A673 (cell line): ENCODE measurements at regions not wholly inside any gene's neighbourhood (a gene's known extent, or its start where the extent isn't known, plus 50 kb on each side); places are given as distances from the start of the nearest gene placed in this dataset.

Experiments used
- BruUV-seq: library from RNA; stranded (reverse); fragments of 400-500 nt; replicated peaks from 2 replicates; lab custom pipeline; 2021; lab: Mats Ljungman, UMichigan
- CTCF ChIA-PET: fragments of 300-600 bp; sonication (Branson Sonifier 250); formaldehyde crosslinking; loops from one replicate; lab custom pipeline; 2022; ENCODE audit warnings: antibody characterized with exemption; lab: Charles Lee
- POLR2A ChIA-PET: fragments of 300-600 bp; sonication (Branson Sonifier 250); formaldehyde crosslinking; loops from one replicate; lab custom pipeline; 2022; ENCODE audit warnings: antibody characterized with exemption; ENCODE audit not compliant: low non-redundant PET; lab: Charles Lee
- DNase-seq: peaks from one replicate; pipeline ENCODE4 v3.0.0-alpha.2; 2015; ENCODE audit warnings: low spot score
- H3K27ac ChIP-seq: fragments of 200-600 bp; sonication (generic); 2 replicates; pipeline ENCODE4 v1.5.1; 2016; ENCODE audit warnings: mixed run types, low read depth, mild to moderate bottlenecking, mixed read lengths, antibody characterized with exemption, low read length; ENCODE audit not compliant: poor library complexity, severe bottlenecking
- H3K27me3 ChIP-seq: fragments of 200-600 bp; sonication (generic); replicated peaks from 2 replicates; pipeline ENCODE4 v1.6.1; 2017; ENCODE audit warnings: mixed run types, low read depth, mild to moderate bottlenecking, mixed read lengths, antibody characterized with exemption, low read length; ENCODE audit not compliant: insufficient read depth, poor library complexity
- H3K36me3 ChIP-seq: fragments of 200-600 bp; sonication (generic); 2 replicates; pipeline ENCODE4 v1.6.1; 2016; ENCODE audit warnings: mixed run types, mild to moderate bottlenecking, mixed read lengths, antibody characterized with exemption, low read length; ENCODE audit not compliant: insufficient read depth, poor library complexity, severe bottlenecking
- H3K4me1 ChIP-seq: fragments of 200-600 bp; sonication (generic); 2 replicates; pipeline ENCODE4 v1.6.1; 2017; ENCODE audit warnings: mixed run types, mild to moderate bottlenecking, mixed read lengths, antibody characterized with exemption, low read length; ENCODE audit not compliant: insufficient read depth, poor library complexity, severe bottlenecking
- H3K4me3 ChIP-seq: fragments of 200-600 bp; sonication (generic); 2 replicates; pipeline ENCODE4 v1.5.1; 2016; ENCODE audit warnings: low read depth, mixed run types, mild to moderate bottlenecking, mixed read lengths, low read length; ENCODE audit not compliant: poor library complexity, severe bottlenecking
- H3K9me3 ChIP-seq: fragments of 200-600 bp; sonication (generic); 2 replicates; pipeline ENCODE4 v1.6.1; 2016; ENCODE audit warnings: mixed run types, low read depth, mild to moderate bottlenecking, mixed read lengths, antibody characterized with exemption, low read length; ENCODE audit not compliant: poor library complexity, severe bottlenecking
- EZH2 ChIP-seq: fragments of 200-600 bp; sonication (generic); IDR thresholded peaks from 2 replicates; pipeline ENCODE4 v1.6.1; 2017; ENCODE audit warnings: borderline replicate concordance, low read depth, mild to moderate bottlenecking, mixed read lengths, antibody characterized with exemption, low read length; ENCODE audit not compliant: poor library complexity, severe bottlenecking
- intact Hi-C: fragments of 100-400 bp; cut with micrococcal nuclease; formaldehyde crosslinking; loops from one replicate; pipeline ENCODE4 v1.10.0; 2022; ENCODE audit not compliant: unreplicated experiment
- TF ChIP-seq, protein P1 (sequence below): fragments of 300-800, 200-600 bp; sonication (generic); conservative IDR thresholded peaks from 2 replicates; pipeline ENCODE4 v1.5.1; 2017; ENCODE audit warnings: low read depth, mild to moderate bottlenecking, antibody characterized with exemption, low read length, moderate library complexity, mixed read lengths

DNA sequence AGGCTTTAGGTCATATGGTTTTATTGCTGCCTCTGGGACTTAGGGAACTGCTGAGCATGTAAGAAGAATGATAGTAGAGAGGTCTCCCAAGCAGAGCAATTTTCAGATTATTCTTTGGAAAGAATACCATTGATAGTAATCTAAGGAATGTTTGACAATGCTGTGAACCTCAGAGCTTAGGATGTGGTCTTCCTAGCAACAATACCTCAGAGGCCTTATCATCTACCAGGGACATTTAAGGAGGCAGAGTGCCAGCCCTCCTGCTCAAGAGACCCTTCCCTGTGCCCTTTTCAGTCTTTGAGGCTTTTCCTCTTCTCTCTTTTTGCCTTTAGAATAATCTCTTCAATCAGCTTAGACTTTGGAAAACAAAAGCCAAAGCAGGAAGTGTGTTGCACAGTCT lies 272.1 kb downstream of the OXSM start:
- no peak overlapping the region for H3K27ac ChIP-seq
- CTCF ChIA-PET, result no interaction called here
- no TSS peak for BruUV-seq

DNA sequence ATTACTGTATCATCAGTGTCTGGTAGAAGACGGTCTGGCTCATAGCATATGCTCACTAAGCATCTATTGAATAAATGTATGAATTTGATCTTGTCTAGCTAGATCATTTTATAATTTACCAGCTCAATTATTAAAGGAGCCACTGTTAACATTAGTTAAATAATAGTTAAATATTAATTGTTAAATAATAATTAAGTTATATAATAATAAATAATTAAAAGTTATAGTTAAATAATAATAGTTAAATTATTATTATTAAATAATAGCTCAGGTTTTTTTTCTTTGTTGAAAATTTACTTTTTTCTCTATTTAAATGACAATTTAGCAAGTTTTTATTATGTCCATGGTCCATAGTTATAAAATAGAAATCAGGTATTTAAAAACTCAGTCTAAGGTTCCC lies 274.4 kb downstream of the OXSM start:
- ChIA-PET POLR2A (no interaction called here), CTCF (no interaction called here)
- H3K4me3 ChIP-seq, result no peak overlapping the region
- H3K9me3 ChIP-seq, result no peaks in the 10 kb centered on the region
- no peaks in the 10 kb centered on the region for H3K4me1 ChIP-seq
- TF ChIP-seq EZH2, result no peak
- TF ChIP-seq, protein P1, sequence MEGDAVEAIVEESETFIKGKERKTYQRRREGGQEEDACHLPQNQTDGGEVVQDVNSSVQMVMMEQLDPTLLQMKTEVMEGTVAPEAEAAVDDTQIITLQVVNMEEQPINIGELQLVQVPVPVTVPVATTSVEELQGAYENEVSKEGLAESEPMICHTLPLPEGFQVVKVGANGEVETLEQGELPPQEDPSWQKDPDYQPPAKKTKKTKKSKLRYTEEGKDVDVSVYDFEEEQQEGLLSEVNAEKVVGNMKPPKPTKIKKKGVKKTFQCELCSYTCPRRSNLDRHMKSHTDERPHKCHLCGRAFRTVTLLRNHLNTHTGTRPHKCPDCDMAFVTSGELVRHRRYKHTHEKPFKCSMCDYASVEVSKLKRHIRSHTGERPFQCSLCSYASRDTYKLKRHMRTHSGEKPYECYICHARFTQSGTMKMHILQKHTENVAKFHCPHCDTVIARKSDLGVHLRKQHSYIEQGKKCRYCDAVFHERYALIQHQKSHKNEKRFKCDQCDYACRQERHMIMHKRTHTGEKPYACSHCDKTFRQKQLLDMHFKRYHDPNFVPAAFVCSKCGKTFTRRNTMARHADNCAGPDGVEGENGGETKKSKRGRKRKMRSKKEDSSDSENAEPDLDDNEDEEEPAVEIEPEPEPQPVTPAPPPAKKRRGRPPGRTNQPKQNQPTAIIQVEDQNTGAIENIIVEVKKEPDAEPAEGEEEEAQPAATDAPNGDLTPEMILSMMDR, result no peak
- no TSS peak for BruUV-seq
- no peaks in the 10 kb centered on the region for H3K36me3 ChIP-seq
- no peaks in the 10 kb centered on the region for H3K27me3 ChIP-seq
- intact Hi-C loops, result no loop called here
- DNase-seq, result no peak
- no peak overlapping the region for H3K27ac ChIP-seq

More for the DNA sequence above, 272.1 kb downstream of the OXSM start:
- Histone ChIP-seq H3K36me3 (no peaks in the 10 kb centered on the region), H3K4me3 (no peak overlapping the region), H3K9me3 (no peaks in the 10 kb centered on the region), H3K27me3 (no peaks in the 10 kb centered on the region), H3K4me1 (no peaks in the 10 kb centered on the region)
- intact Hi-C loops, result no loop called here
- TF ChIP-seq, protein P1, result no peak
- no peak for TF ChIP-seq EZH2
- DNase-seq, result peak; percentile 7
- POLR2A ChIA-PET, result no interaction called here

DNA sequence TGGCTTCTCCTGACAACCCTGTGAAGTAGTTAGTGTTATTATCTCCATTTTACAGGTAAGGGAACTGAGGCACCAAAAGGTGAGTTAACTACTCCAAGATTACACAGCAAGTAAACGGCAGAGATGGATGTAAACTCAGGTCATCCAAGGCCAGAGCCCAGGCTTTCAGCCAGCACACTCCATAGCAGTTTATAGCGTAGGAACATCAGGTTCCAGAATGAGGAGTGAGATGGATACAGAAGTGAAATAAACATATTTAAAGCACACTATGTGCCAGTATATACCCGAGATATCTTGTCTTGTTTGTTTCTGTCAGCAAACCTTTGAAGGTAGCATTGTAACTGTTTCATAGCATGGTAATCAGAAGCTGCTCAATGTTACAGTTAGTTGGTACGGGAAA lies 279.0 kb downstream of the OXSM start:
- no peaks in the 10 kb centered on the region for H3K36me3 ChIP-seq
- CTCF ChIA-PET, result no interaction called here
- no peaks in the 10 kb centered on the region for H3K27me3 ChIP-seq
- no peak overlapping the region for H3K27ac ChIP-seq
- intact Hi-C loops, result no loop called here
- TF ChIP-seq EZH2, result no peak
- TF ChIP-seq, protein P1, result no peak
- H3K4me1 ChIP-seq, result no peaks in the 10 kb centered on the region
- POLR2A ChIA-PET, result no interaction called here
- no peaks in the 10 kb centered on the region for H3K9me3 ChIP-seq
- no TSS peak for BruUV-seq
- no peak overlapping the region for H3K4me3 ChIP-seq
- no peak for DNase-seq
